Astrocyte of the spinal cord (primary cell): ENCODE measurements at regions not wholly inside any gene's neighbourhood (a gene's known extent, or its start where the extent isn't known, plus 50 kb on each side); places are given as distances from the start of the nearest gene placed in this dataset.

Source experiments
- DNase-seq: peaks from one replicate; pipeline ENCODE4 v3.0.0; 2011; ENCODE audit warnings: low read depth, low spot score
- H3K4me3 ChIP-seq: 2 replicates; pipeline ENCODE4 v1.5.1; 2011; ENCODE audit warnings: low read depth, mild to moderate bottlenecking, low read length, moderate library complexity
- CTCF ChIP-seq: IDR thresholded peaks from 2 replicates; pipeline ENCODE4 v1.5.1; 2012; ENCODE audit warnings: low read depth, mild to moderate bottlenecking, low read length, inconsistent platforms
- in situ Hi-C: cut with HindIII; loops from 2 replicates; pipeline ENCODE4 v1.10.0; 2017; ENCODE audit warnings: low sequenced_read_pairs

- no peak overlapping the region for H3K4me3 ChIP-seq
- in situ Hi-C loops, result no loop called here
- no peak for TF ChIP-seq CTCF
- DNase-seq, result no peak
Measured at GRCh38 chr13:57075588-57075987, 65.1 kb upstream of the PRR20A start.

GRCh38 chr13:57087006-57087405 is 53.7 kb upstream of the PRR20A start:
- in situ Hi-C loops, result no loop called here
- no peak for TF ChIP-seq CTCF
- no peak for DNase-seq
- no peak overlapping the region for H3K4me3 ChIP-seq
